ENCODE measurements at regions not wholly inside any gene's neighbourhood (a gene's known extent, or its start where the extent isn't known, plus 50 kb on each side); places are given as distances from the start of the nearest gene placed in this dataset.

DNA sequence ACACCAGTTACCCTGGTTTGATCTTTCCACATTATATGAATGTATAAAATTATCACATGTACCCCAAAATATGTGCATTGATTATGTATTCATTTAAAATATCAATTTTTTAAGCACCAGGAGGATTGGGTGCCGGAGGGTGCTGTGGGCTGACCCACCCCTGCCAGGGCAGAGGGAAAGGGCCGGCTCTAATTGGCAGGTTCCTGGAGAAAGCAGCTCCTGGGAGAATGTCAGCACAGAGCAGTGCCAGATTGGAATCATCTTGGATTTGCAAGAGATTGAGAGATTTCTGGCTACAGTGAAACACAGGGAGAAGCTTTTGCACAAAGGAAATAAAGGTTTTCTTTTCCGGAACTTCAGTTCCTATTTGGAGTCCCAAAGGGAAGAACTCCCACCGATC is 264.4 kb upstream of the TCERG1L start:
- 78 to 84% methylated on average over 3 to 4 of the region's 4 CpGs for whole genome bisulfite sequencing, 2 donors (ENCODE audit: low coverage in 1 of 2)
- TF ChIP-seq, protein P1, sequence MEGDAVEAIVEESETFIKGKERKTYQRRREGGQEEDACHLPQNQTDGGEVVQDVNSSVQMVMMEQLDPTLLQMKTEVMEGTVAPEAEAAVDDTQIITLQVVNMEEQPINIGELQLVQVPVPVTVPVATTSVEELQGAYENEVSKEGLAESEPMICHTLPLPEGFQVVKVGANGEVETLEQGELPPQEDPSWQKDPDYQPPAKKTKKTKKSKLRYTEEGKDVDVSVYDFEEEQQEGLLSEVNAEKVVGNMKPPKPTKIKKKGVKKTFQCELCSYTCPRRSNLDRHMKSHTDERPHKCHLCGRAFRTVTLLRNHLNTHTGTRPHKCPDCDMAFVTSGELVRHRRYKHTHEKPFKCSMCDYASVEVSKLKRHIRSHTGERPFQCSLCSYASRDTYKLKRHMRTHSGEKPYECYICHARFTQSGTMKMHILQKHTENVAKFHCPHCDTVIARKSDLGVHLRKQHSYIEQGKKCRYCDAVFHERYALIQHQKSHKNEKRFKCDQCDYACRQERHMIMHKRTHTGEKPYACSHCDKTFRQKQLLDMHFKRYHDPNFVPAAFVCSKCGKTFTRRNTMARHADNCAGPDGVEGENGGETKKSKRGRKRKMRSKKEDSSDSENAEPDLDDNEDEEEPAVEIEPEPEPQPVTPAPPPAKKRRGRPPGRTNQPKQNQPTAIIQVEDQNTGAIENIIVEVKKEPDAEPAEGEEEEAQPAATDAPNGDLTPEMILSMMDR (IDR thresholded peaks at IDR 0.05), result no peak
- TF ChIP-seq POLR2A (IDR thresholded peaks at IDR 0.05) (no peak), EP300 (IDR thresholded peaks at IDR 0.05) (no peak), POLR2AphosphoS5 (IDR thresholded peaks at IDR 0.05) (no peak)
- ATAC-seq, result no peak
- no peaks in the 10 kb centered on the region for H3K36me3 ChIP-seq
- no peak overlapping the region for H3K4me3 ChIP-seq
- no peaks in the 10 kb centered on the region for H3K4me1 ChIP-seq
- peaks cover 37% of the 10 kb centered on the region for H3K27me3 ChIP-seq
- no peak overlapping the region for H3K27ac ChIP-seq
- H3K9me3 ChIP-seq, result no peaks in the 10 kb centered on the region

DNA sequence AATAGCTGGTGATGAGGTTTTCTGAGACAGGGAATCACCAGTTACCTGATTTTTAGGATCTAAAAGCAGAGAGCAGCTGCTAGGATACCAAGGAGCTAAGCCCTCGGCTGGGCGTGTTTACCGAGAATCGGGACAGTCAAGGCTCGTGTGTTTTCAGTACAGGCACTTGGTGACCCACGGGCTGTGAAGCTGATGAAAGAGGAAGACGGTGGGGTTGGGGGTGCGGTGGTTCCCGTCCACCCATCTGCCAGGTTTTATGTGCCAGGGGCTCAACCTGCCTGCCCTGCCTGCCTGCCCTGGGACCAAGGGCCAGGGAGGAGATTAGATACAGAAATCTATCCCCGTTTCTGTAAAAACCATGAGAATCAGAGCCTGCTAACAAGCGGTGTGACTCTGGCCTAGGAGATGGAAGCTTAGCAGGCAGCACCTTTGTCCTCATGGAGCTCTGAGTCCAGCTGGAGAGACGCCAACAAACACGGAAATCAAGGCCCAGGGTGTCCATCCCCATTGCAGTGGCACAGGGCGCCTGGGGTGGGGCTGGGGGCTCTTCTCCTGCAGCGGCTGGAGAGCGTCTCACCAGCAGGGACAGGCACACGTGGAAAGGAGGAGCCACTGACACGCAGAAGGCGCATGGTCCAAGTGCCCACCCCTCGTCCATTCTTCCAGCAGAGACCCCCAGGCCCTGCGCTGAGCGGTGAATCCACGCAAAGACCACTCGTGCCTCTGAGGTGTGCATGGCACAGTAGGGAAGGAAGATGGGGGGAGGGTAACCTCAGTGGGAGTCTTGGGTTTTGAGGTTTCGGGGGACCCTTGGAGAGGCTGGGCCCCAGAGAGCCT is 265.0 kb upstream of the TCERG1L start:
- H3K4me1 ChIP-seq, result no peaks in the 10 kb centered on the region
- TF ChIP-seq POLR2A (IDR thresholded peaks at IDR 0.05) (no peak), EP300 (IDR thresholded peaks at IDR 0.05) (no peak)
- H3K4me3 ChIP-seq, result no peak overlapping the region
- 91 to 92% methylated on average over 6 to 7 of the region's 25 CpGs for WGBS, 2 donors (ENCODE audit: low coverage in 1 of 2)
- no peaks in the 10 kb centered on the region for H3K9me3 ChIP-seq
- no peaks in the 10 kb centered on the region for H3K36me3 ChIP-seq
- no peak for ATAC-seq
- peaks cover 34% of the 10 kb centered on the region for H3K27me3 ChIP-seq
- no peak overlapping the region for H3K27ac ChIP-seq

DNA sequence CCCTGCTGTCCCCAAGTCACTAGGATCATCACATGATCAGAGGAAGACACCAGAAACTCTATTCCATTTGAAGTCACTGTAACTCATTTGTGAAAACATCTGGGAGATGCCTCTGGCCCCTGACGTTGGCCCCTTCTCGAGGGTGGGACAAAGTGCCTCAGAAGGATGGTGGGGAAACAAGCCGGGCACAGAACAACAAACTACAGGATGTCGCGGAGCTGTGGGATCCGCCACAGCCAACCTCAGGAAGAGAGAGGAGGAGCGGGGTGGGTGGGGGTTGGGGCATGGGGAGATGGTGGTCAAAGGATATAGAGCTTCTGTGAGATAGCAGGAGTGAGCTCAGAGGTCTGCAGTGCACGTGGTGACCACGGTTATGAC is 265.6 kb upstream of the TCERG1L start:
- peaks cover 29% of the 10 kb centered on the region for H3K27me3 ChIP-seq
- ATAC-seq, result no peak
- TF ChIP-seq POLR2A (IDR thresholded peaks at IDR 0.05), result no peak
- TF ChIP-seq POLR2AphosphoS5 (IDR thresholded peaks at IDR 0.05), result no peak
- TF ChIP-seq, protein P1 (IDR thresholded peaks at IDR 0.05), result no peak
- no peak for TF ChIP-seq EP300 (IDR thresholded peaks at IDR 0.05)
- H3K36me3 ChIP-seq, result no peaks in the 10 kb centered on the region
- H3K27ac ChIP-seq, result no peak overlapping the region
- no peaks in the 10 kb centered on the region for H3K9me3 ChIP-seq
- H3K4me3 ChIP-seq, result no peak overlapping the region
- no peaks in the 10 kb centered on the region for H3K4me1 ChIP-seq
- WGBS, 2 donors (ENCODE audit: low coverage in 1 of 2), result 8 to 69% methylated on average over 2 of the region's 9 CpGs

DNA sequence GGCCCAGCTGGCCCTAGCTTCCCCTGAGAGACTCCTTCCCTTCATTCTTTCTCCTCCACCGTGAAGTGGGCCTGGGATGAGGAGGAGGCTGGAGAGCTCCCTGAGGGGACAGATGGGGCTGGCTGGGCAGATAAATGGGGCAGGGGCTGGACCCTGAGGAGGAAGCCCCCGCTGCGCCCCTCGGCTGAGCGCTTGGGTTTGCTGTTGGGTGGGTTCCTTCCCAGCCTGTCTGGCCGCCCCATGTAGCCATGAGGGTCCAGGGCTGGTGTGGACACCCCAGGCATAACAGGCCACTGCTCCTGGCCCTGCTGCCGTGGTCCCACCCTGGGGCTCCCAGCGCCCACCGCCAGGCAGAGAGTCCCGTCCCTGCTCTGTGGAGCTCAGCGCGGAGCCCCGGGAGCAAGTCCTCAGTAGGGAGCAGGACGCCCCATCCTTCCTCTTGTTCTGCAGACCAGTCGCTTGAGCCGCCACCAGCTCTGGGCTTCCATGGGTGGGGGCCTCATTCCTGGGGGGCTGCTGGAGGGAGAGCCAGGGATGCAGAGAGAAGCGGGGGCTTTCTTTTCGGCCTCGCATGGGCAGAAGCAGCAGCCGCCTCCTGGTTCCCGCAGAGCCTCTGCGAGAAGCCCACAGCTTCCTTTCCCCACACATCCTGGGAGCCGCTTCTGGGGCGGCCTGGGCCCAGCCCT is 266.4 kb upstream of the TCERG1L start:
- Histone ChIP-seq H3K4me3 (no peak overlapping the region), H3K9me3 (no peaks in the 10 kb centered on the region), H3K4me1 (no peaks in the 10 kb centered on the region), H3K27me3 (peaks cover 29% of the 10 kb centered on the region), H3K36me3 (no peaks in the 10 kb centered on the region), H3K27ac (no peak overlapping the region)
- TF ChIP-seq, protein P1 (IDR thresholded peaks at IDR 0.05), result no peak
- no peak for TF ChIP-seq EP300 (IDR thresholded peaks at IDR 0.05)
- no peak for TF ChIP-seq POLR2AphosphoS5 (IDR thresholded peaks at IDR 0.05)
- no peak for TF ChIP-seq POLR2A (IDR thresholded peaks at IDR 0.05)
- no peak for ATAC-seq
- 92% methylated on average over 6 of the region's 24 CpGs; no CpG with 5 or more reads in 1 of the 2 donors for WGBS, 2 donors (ENCODE audit: low coverage in 1 of 2)

GRCh38 chr10:131578472-131578970 is 267.0 kb upstream of the TCERG1L start:
- no peak for ATAC-seq
- Histone ChIP-seq H3K27me3 (peaks cover 23% of the 10 kb centered on the region), H3K27ac (no peak overlapping the region), H3K36me3 (no peaks in the 10 kb centered on the region), H3K9me3 (no peaks in the 10 kb centered on the region), H3K4me3 (no peak overlapping the region), H3K4me1 (no peaks in the 10 kb centered on the region)
- WGBS, 2 donors (ENCODE audit: low coverage in 1 of 2), result 77 to 79% methylated on average over 2 to 6 of the region's 16 CpGs
- TF ChIP-seq EP300 (IDR thresholded peaks at IDR 0.05) (no peak), POLR2A (IDR thresholded peaks at IDR 0.05) (no peak), POLR2AphosphoS5 (IDR thresholded peaks at IDR 0.05) (no peak)
- TF ChIP-seq, protein P1 (IDR thresholded peaks at IDR 0.05), result no peak

Measured in gastroesophageal sphincter (tissue), 4 donors.